Ishikawa (cell line): ENCODE measurements at regions not wholly inside any gene's neighbourhood (a gene's known extent, or its start where the extent isn't known, plus 50 kb on each side); places are given as distances from the start of the nearest gene placed in this dataset.

ENCODE experiments used
- CREB1 ChIP-seq: IDR thresholded peaks from 2 replicates; pipeline ENCODE4 v1.6.1; 2012; ENCODE audit warnings: low read depth
- EP300 ChIP-seq: IDR thresholded peaks from 2 replicates; pipeline ENCODE4 v1.6.1; 2012; ENCODE audit warnings: borderline replicate concordance
- FOXM1 ChIP-seq: IDR thresholded peaks from 2 replicates; pipeline ENCODE4 v1.6.1; 2012; ENCODE audit warnings: low read depth, borderline replicate concordance
- NFIC ChIP-seq: IDR thresholded peaks from 2 replicates; pipeline ENCODE4 v1.6.1; 2012
- RAD21 ChIP-seq: IDR thresholded peaks from 2 replicates; pipeline ENCODE4 v1.6.1; 2012; ENCODE audit warnings: low read depth
- TAF1 ChIP-seq: IDR thresholded peaks from 2 replicates; pipeline ENCODE4 v1.6.1; 2012; ENCODE audit warnings: low read depth, mild to moderate bottlenecking
- TEAD4 ChIP-seq: IDR thresholded peaks from 2 replicates; pipeline ENCODE4 v1.6.1; 2012
- ZBTB7A ChIP-seq: IDR thresholded peaks from 2 replicates; pipeline ENCODE4 v1.6.1; 2012; ENCODE audit warnings: low read depth
- TF ChIP-seq, protein P1 (sequence below): IDR thresholded peaks from 2 replicates; pipeline ENCODE4 v1.6.1; 2012; ENCODE audit warnings: low read depth, mild to moderate bottlenecking
- TF ChIP-seq, protein P2 (sequence below): IDR thresholded peaks from 2 replicates; pipeline ENCODE4 v1.6.1; 2012

DNA sequence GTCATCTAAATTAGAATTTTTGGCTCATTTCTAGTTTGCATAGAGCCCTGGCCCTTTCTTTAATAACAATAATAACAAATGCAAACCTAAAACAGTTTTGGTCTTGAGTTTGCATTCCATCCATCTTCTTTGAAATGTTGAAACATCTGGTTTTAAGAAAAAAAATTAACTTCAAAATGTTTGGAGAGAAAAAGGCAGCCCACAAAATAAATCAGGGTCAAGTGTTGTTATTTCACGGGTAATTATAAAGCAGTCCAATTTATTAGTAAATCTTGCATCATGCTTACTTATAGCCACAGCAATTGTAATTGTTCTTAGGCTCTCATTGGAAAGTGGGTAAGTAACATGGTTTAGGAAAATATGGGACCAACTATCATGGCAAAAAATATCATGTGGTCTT is 247.0 kb upstream of the MEF2C start:
- TF ChIP-seq ZBTB7A (no peak), NFIC (no peak), TAF1 (no peak), FOXM1 (no peak), CREB1 (no peak), RAD21 (no peak), TEAD4 (no peak), EP300 (no peak)
- TF ChIP-seq, protein P1, sequence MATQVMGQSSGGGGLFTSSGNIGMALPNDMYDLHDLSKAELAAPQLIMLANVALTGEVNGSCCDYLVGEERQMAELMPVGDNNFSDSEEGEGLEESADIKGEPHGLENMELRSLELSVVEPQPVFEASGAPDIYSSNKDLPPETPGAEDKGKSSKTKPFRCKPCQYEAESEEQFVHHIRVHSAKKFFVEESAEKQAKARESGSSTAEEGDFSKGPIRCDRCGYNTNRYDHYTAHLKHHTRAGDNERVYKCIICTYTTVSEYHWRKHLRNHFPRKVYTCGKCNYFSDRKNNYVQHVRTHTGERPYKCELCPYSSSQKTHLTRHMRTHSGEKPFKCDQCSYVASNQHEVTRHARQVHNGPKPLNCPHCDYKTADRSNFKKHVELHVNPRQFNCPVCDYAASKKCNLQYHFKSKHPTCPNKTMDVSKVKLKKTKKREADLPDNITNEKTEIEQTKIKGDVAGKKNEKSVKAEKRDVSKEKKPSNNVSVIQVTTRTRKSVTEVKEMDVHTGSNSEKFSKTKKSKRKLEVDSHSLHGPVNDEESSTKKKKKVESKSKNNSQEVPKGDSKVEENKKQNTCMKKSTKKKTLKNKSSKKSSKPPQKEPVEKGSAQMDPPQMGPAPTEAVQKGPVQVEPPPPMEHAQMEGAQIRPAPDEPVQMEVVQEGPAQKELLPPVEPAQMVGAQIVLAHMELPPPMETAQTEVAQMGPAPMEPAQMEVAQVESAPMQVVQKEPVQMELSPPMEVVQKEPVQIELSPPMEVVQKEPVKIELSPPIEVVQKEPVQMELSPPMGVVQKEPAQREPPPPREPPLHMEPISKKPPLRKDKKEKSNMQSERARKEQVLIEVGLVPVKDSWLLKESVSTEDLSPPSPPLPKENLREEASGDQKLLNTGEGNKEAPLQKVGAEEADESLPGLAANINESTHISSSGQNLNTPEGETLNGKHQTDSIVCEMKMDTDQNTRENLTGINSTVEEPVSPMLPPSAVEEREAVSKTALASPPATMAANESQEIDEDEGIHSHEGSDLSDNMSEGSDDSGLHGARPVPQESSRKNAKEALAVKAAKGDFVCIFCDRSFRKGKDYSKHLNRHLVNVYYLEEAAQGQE, result no peak
- TF ChIP-seq, protein P2, sequence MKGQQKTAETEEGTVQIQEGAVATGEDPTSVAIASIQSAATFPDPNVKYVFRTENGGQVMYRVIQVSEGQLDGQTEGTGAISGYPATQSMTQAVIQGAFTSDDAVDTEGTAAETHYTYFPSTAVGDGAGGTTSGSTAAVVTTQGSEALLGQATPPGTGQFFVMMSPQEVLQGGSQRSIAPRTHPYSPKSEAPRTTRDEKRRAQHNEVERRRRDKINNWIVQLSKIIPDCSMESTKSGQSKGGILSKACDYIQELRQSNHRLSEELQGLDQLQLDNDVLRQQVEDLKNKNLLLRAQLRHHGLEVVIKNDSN, result no peak
